Natural killer cell treated with Interleukin-12 subunit alpha and Interleukin-12 subunit beta and Interleukin-15 and Interleukin-18, amount 100 ng/mL, for 72 hours (primary cell): ENCODE measurements at regions not wholly inside any gene's neighbourhood (a gene's known extent, or its start where the extent isn't known, plus 50 kb on each side); places are given as distances from the start of the nearest gene placed in this dataset.
"Not testable (repeated sequence)": the region's sequence is repeated elsewhere in the genome, so short reads cannot be mapped to it uniquely, and the experiment has no call there.

ENCODE experiments used
- ATAC-seq, 2 donors: fragments of 150-1000 bp; cut with Tn5 transposase in 1 of 2; sonication (Bioruptor Pico), chemical (Tn5 transposase) in 1 of 2; 2 replicates each; pipeline ENCODE4 v1.10.0; 2021
- DNase-seq: peaks from one replicate; pipeline ENCODE4 v3.0.0; 2022; ENCODE audit warnings: low spot score
- H3K27ac Mint-ChIP-seq, 2 donors: 1 replicate in 1 of 2; 2 replicates in 1 of 2; pipeline ENCODE4 v1.8.0; 2022; ENCODE audit warnings: mixed read lengths in 2 of 2, mild to moderate bottlenecking in 1 of 2, moderate library complexity in 1 of 2
- H3K27me3 Mint-ChIP-seq, 2 donors: 1 replicate in 1 of 2; 2 replicates in 1 of 2; pipeline ENCODE4 v1.8.0; 2022; ENCODE audit warnings: mixed read lengths in 2 of 2
- H3K36me3 Mint-ChIP-seq: one replicate; pipeline ENCODE4 v1.8.0; 2022; ENCODE audit warnings: mixed read lengths
- H3K4me1 Mint-ChIP-seq, 2 donors: 1 replicate in 1 of 2; 2 replicates in 1 of 2; pipeline ENCODE4 v1.8.0; 2022; ENCODE audit warnings: low read depth in 2 of 2, mixed read lengths in 2 of 2, mild to moderate bottlenecking in 1 of 2
- H3K4me3 Mint-ChIP-seq: one replicate; pipeline ENCODE4 v1.8.0; 2022; ENCODE audit warnings: mixed read lengths
- H3K9me3 Mint-ChIP-seq: 2 replicates; pipeline ENCODE4 v1.8.0; 2022; ENCODE audit warnings: mixed read lengths

GRCh38 chr1:224014330-224014649 lies 99.6 kb upstream of the FBXO28 start:
- H3K27ac Mint-ChIP-seq: no peak overlapping the region
- no peaks in the 10 kb centered on the region for H3K36me3 Mint-ChIP-seq
- no peak overlapping the region for H3K4me3 Mint-ChIP-seq
- no peaks in the 10 kb centered on the region for H3K4me1 Mint-ChIP-seq
- no peak for DNase-seq
- H3K27me3 Mint-ChIP-seq: no peaks in the 10 kb centered on the region
- no peaks in the 10 kb centered on the region for H3K9me3 Mint-ChIP-seq
- no peak for ATAC-seq

- not testable (repeated sequence) for DNase-seq, H3K27ac Mint-ChIP-seq, H3K4me1 Mint-ChIP-seq, H3K4me3 Mint-ChIP-seq, ATAC-seq, H3K27me3 Mint-ChIP-seq, H3K36me3 Mint-ChIP-seq, H3K9me3 Mint-ChIP-seq
Measured at GRCh38 chr1:224013626-224014329, 100.1 kb upstream of the FBXO28 start.

DNA sequence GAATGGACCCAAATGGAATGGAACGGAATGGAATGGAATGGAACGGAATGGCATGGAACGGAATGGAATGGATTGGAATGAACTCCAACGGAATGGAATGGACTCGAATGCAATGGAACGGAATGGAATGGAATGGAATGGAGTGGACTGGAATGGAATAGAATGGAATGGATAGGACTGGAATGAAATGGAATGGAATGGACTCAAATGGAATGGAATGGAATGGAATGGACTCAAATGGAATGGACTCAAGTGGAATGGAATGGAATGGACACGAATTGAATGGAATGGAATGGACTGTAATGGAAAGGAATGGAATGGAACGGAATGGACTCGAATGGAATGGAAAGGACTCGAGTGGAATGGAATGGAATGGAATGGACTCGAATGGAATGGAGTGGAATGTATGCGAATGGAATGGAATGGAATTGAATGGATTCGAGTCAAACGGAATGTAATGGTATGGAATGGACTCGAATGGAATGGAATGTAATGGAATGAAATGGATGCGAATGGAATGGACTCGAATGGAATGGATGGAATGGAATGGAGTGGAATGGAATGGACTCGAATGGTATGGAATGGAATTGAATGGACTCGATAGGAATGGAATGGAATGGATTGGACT lies 101.0 kb upstream of the FBXO28 start:
- not testable (repeated sequence) for ATAC-seq, DNase-seq, H3K4me1 Mint-ChIP-seq, H3K27me3 Mint-ChIP-seq, H3K36me3 Mint-ChIP-seq, H3K27ac Mint-ChIP-seq, H3K4me3 Mint-ChIP-seq, H3K9me3 Mint-ChIP-seq

GRCh38 chr1:224012162-224012561 lies 101.7 kb upstream of the FBXO28 start:
- not testable (repeated sequence) for H3K36me3 Mint-ChIP-seq, H3K27ac Mint-ChIP-seq

DNA sequence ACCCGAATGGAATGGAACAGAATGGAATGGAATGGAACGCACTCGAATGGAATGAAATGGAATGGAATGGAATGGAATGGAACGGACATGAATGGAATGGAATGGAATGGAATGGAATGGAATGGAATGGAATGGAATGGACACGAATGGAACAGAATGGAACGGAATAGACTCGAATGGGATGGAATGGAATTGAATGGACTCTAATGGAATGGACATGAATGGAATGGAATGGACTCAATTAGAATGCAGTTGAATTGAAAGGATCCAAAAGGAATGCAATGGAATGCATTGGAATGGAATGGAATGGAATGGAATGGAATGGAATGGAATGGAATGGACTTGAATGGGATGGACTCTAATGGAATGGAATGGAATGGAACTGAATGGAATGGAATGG lies 102.2 kb upstream of the FBXO28 start:
- ATAC-seq, H3K4me3 Mint-ChIP-seq, H3K27me3 Mint-ChIP-seq, H3K9me3 Mint-ChIP-seq, H3K4me1 Mint-ChIP-seq, H3K36me3 Mint-ChIP-seq, H3K27ac Mint-ChIP-seq, DNase-seq: not testable (repeated sequence)

More at GRCh38 chr1:224012162-224012561, 101.7 kb upstream of the FBXO28 start:
- H3K4me3 Mint-ChIP-seq, DNase-seq, H3K9me3 Mint-ChIP-seq, H3K27me3 Mint-ChIP-seq, H3K4me1 Mint-ChIP-seq, ATAC-seq: not testable (repeated sequence)

DNA sequence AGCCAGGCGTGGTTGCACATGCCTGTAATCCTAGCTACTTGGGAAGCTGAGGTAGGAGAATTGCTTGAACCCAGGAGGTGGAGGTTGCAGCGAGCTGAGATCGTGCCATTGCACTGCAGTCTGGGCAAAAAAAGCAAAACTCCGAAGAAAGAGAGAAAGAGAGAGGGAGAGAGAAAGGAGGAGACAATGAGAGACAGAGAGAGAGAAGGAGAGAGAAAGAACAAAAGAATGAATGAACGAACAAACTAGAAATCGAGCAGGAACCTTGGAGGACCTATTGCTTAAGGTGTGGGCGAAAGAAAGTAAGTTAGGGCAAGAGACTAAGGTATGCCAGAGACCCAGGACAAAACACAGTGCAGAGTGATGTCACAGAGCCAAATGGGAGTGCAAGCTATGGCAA lies 102.8 kb upstream of the FBXO28 start:
- not testable (repeated sequence) for H3K9me3 Mint-ChIP-seq, ATAC-seq, H3K4me1 Mint-ChIP-seq, DNase-seq, H3K36me3 Mint-ChIP-seq, H3K27ac Mint-ChIP-seq, H3K4me3 Mint-ChIP-seq, H3K27me3 Mint-ChIP-seq

GRCh38 chr1:224005973-224006372 lies 107.9 kb upstream of the FBXO28 start:
- not testable (repeated sequence) for H3K4me3 Mint-ChIP-seq, H3K9me3 Mint-ChIP-seq, H3K4me1 Mint-ChIP-seq, H3K36me3 Mint-ChIP-seq, H3K27ac Mint-ChIP-seq, H3K27me3 Mint-ChIP-seq, DNase-seq, ATAC-seq

- not testable (repeated sequence) for ATAC-seq, H3K9me3 Mint-ChIP-seq, DNase-seq, H3K36me3 Mint-ChIP-seq, H3K4me1 Mint-ChIP-seq, H3K27me3 Mint-ChIP-seq, H3K27ac Mint-ChIP-seq, H3K4me3 Mint-ChIP-seq
Measured at GRCh38 chr1:224004552-224005315, 109.2 kb upstream of the FBXO28 start.

DNA sequence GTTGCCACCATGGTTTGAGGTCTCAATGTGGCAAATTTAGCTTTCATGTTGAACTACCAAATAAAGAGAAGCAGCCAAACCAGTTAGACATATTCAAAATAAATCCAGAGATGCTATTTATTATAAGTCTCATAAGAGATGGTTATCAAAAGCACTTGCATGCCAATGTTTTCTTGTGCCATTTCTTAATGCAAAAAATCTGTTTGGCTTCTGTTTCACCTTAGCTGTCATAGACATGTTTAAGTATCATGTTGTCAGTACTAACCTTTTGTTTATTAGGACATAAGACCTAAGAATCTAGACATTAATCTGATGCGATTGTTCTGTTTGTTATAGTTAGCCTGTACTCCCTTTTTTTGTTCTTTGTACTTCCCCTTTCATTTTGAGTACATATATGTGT lies 110.0 kb upstream of the FBXO28 start:
- H3K4me3 Mint-ChIP-seq, H3K9me3 Mint-ChIP-seq, H3K27me3 Mint-ChIP-seq, H3K36me3 Mint-ChIP-seq, ATAC-seq, DNase-seq, H3K27ac Mint-ChIP-seq: not testable (repeated sequence)
- peaks cover 2 to 10% of the 10 kb centered on the region in 2 donors for H3K4me1 Mint-ChIP-seq

- H3K36me3 Mint-ChIP-seq, H3K4me3 Mint-ChIP-seq, H3K9me3 Mint-ChIP-seq, ATAC-seq, H3K27me3 Mint-ChIP-seq, DNase-seq, H3K27ac Mint-ChIP-seq: not testable (repeated sequence)
- peaks cover 7 to 14% of the 10 kb centered on the region in 2 donors for H3K4me1 Mint-ChIP-seq
Measured at GRCh38 chr1:224001757-224002156, 112.2 kb upstream of the FBXO28 start.

DNA sequence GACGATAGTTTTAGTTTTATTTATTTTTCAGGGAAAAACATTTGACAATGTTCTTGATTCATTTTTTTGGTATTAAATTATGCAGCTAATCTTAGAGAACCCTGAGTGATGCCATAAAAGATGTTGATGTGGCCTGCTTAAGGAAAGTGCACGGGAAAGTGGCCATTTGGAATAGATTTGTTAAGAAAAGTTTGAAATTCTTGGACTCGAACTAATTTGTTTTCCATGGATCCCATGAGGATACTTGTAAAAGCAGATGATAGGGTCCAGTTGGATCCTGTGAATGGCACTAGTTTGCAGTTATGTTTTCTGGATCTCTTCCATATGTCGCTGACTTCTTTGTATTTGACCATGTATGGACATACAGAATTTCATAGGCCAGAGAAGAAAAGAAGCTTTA lies 114.2 kb upstream of the FBXO28 start:
- DNase-seq, H3K27ac Mint-ChIP-seq, ATAC-seq, H3K9me3 Mint-ChIP-seq, H3K36me3 Mint-ChIP-seq, H3K27me3 Mint-ChIP-seq, H3K4me3 Mint-ChIP-seq: not testable (repeated sequence)
- peaks cover 7 to 14% of the 10 kb centered on the region in 2 donors for H3K4me1 Mint-ChIP-seq

DNA sequence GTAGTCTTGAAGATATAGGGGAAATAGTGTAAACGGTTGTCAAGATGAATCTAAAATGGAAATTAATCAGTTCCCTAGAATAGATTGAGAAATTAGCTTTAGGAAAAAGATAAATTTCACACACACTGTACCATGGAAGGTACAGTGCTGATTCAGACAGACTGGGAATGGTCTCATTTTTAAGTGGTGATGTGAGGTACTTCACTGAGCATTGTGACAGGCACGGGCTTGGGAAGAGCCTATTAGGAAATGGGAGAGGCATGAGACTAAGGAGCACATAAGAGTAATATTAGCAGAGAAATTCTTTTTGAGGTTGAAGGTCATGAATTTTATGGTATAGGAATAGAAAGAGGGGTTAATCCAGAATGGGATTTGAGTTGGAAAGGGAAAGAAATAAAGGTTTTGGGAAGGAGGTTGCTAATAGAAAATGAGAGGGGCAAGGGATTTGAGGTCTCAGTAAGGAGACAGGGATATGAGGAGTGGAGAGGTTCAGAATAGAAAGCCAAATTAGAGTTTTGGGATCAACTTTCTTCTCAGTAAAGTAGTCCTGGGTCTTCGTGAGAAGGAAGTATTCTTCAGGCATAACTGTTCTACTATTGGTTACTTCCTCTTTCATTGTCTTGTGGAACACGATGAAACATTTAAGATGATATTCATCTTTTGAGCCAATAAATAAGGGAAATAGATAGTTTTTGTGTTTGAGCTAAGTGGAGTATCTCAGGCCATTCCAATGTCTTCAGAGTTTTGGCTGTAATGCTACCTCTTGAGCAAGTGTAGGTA lies 115.0 kb upstream of the FBXO28 start:
- not testable (repeated sequence) for H3K4me1 Mint-ChIP-seq, H3K27me3 Mint-ChIP-seq, ATAC-seq, H3K36me3 Mint-ChIP-seq, H3K4me3 Mint-ChIP-seq, H3K9me3 Mint-ChIP-seq, H3K27ac Mint-ChIP-seq, DNase-seq

DNA sequence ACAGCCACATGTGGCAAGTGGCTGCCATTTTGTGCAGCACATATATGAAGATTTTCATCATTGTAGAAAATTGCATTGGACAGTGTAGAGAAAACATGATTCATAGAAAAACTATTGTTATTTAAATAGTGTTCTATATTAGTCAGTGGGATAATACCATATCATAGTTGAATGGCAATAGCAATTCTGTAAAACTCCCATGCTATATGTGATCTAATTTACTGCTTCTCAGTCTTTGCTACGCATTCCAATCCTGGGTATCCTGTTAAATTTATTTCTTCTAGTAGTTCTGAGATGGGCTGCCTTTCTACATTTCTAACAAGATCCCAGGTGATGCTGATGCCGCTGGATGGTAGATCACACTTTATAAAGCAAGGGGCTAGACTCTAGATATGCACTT lies 117.5 kb upstream of the FBXO28 start:
- not testable (repeated sequence) for H3K27me3 Mint-ChIP-seq, DNase-seq, H3K36me3 Mint-ChIP-seq, H3K9me3 Mint-ChIP-seq, H3K4me1 Mint-ChIP-seq, H3K4me3 Mint-ChIP-seq, H3K27ac Mint-ChIP-seq, ATAC-seq
